Right ventricle myocardium superior (tissue), 1 donor: ENCODE measurements at regions not wholly inside any gene's neighbourhood (a gene's known extent, or its start where the extent isn't known, plus 50 kb on each side); places are given as distances from the start of the nearest gene placed in this dataset.

Experiments
- ATAC-seq: fragments of 200-7000 bp; cut with Tn5 transposase; one replicate; pipeline ENCODE4 v1.9.1; 2020; ENCODE audit warnings: mild to moderate bottlenecking; ENCODE audit not compliant: poor library complexity
- DNase-seq: peaks from one replicate; pipeline ENCODE4 v3.0.0-alpha.2; 2020
- intact Hi-C: fragments of 100-400 bp; cut with DNase I; formaldehyde crosslinking; loops from one replicate; pipeline ENCODE4 v1.11.2; 2022
- donor health status: DM: no; HTN: yes; CAD: no; lungs with severe emphysema.

GRCh38 chr7:115429918-115430317 lies 508.0 kb downstream of the MDFIC start:
- no peak for ATAC-seq
- no peak for DNase-seq
- intact Hi-C loops: no loop called here

GRCh38 chr7:115417662-115418061 lies 495.8 kb downstream of the MDFIC start:
- DNase-seq (no peak), ATAC-seq (no peak)
- intact Hi-C loops: no loop called here

DNA sequence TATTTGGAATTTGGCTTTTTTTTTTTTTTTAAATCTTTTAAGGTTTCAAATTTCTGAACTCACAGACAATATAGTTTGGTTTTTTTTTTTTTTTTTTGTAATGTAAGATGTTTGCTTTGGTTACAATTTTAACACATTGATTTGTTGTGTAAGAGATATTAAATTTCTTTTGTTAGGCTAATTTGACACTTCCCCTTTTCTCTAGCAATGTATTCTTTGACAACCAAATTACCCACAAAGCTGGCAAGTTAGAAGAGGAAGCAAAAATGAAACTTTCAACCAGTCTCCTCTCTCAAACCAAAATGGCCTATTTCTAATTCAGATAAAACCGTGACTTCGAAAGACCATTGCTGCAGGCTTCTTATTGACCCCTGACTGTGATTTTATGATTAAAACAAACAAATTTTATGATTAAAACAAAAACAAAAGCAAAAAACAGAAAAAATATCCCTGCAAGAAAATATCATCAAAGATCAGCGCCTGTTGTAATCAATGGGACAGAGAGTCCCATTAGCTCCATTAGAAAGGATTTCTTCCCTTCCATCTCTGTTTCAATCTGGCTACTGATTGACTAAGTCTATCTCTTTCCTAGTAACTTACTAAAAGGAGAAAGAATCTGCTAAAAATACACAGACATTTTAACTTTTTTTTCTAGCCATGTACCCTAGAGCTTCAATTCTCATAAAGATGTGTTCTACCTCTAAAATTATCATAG lies 489.2 kb downstream of the MDFIC start:
- intact Hi-C loops: no loop called here
- no peak for ATAC-seq
- DNase-seq: no peak

DNA sequence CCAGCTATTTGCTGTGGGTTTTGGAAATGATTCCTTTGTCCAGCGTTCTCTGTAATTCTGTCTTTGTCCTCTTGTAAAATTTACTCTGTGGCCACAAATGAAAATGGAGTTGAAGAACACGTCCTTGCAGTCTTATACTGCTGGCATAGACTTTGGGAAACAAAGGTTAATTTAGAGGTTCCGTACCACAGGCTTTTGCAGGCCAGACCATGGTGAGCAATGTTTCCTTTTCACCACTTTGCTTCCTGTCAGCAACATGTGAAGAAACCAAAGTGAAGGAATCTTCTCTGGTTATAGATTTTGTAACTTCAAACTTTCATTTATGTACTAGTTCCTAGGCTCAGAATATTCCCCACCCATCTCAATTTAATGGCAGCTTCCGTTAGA lies 488.5 kb downstream of the MDFIC start:
- intact Hi-C loops: no loop called here
- ATAC-seq: no peak
- no peak for DNase-seq

DNA sequence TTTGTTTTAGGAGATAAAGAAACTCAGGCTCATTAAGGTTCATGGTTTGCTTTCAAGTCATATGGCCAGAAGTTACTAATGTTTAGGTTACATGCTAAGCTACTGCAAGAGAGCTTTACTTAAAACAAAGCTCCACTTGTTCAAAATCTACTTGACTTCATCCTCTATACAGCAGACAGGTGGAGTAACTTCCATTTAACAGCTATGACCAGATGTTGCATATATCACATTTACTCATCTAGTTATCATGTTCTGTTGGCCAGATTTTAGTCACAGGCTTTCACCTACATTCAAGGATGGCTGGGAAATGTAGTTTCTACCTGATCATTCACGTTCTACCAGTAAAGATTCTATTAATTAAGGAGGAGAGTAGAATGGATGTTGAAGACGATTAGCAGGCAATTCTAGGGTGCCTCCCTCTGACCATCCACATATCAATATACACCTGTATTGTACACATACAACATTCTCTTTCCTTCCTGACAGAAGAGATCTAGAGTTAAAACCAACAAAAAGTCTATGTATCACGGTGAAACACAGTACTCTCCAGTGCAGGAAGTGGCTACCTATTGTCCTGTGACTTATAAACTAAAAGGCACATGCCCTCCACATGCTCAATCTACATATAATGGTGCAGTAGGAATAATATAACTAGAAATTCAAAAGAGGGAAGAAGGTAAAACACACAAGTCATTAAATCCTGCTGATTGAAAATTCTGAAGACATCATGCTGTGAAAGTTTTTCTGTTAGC lies 488.0 kb downstream of the MDFIC start:
- intact Hi-C loops: no loop called here
- DNase-seq: no peak
- no peak for ATAC-seq

DNA sequence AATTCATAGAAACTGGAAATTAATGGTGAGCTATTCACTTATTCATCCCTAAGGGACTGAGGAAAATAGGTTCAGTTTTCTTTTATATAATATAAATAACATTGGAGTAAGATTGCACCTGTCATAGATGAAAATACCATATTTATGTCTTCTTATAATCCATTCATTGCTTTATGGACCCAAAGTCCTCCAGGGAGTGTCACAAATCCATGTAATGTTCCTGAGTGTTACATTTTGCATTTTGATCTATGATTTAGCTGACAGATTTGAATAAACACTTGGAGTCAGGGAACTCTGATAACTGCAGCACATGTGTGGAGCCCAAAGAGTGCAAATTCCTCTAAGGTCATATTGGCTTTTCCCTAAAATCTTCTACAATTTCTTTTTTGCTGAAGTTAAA lies 484.3 kb downstream of the MDFIC start:
- ATAC-seq: no peak
- intact Hi-C loops: no loop called here

GRCh38 chr7:115387137-115387536 lies 465.2 kb downstream of the MDFIC start:
- intact Hi-C loops: no loop called here
- no peak for DNase-seq
- no peak for ATAC-seq

More for the DNA sequence above, 484.3 kb downstream of the MDFIC start:
- no peak for DNase-seq

DNA sequence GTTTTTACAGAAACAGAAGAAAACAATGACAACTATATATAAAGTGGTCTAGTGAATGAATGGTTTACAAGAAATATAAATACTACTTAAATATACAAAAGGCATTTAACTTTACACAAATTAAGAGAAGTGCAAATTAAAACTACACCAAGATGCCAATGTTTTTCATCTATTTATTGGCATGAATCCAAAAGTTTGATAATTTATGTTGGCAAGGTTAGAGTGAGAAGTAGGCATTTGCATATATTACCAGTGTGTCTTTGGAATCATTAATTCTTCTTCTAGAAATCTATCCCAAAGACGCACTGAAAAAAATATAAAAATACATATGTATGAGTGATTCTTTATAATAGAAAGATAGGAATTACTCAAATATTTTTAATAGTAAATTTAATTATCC lies 457.4 kb downstream of the MDFIC start:
- ATAC-seq: no peak
- intact Hi-C loops: no loop called here

GRCh38 chr7:115368998-115369397 lies 447.1 kb downstream of the MDFIC start:
- intact Hi-C loops: no loop called here
- DNase-seq (no peak), ATAC-seq (no peak)

More for the DNA sequence above, 457.4 kb downstream of the MDFIC start:
- DNase-seq: no peak

DNA sequence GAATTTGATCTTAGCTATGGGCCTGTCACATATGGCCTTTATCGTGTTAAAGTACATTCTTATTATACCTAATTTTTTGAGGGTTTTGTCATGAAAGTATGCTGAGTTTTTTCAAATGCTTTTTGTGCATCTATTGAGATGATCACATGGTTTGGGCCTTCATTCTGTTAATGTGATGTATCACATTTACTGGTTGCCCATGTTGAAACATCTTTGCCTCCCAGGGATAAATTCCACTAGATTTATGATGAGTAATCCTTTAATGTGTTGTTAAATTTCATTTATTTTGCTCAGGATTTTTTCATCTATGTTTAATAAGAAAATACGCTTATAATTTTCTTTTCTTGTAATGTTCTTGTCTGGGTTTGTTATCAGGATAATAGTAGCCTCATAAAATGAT lies 442.0 kb downstream of the MDFIC start:
- no peak for ATAC-seq
- intact Hi-C loops: no loop called here
- no peak for DNase-seq

- intact Hi-C loops: no loop called here
- ATAC-seq: no peak
- DNase-seq: no peak
Measured at GRCh38 chr7:115359955-115360354, 438.1 kb downstream of the MDFIC start.

- ATAC-seq: no peak
- intact Hi-C loops: no loop called here
- no peak for DNase-seq
Measured at GRCh38 chr7:115359119-115359518, 437.2 kb downstream of the MDFIC start.

DNA sequence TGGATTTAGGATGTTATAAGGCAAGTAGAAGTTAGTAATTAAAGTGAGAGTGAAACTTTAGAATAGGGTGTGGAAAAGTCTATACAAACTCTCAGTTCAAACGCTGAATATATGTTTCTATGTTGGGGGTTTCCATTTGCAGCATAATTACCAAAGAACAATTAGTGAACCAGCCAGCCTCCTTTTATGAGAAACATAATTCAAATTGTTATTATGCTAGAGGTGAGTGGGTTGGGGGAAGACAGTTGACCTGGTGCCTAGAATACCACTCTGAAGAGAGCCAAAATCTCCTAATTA lies 435.8 kb downstream of the MDFIC start:
- ATAC-seq: no peak
- DNase-seq: no peak
- intact Hi-C loops: no loop called here

GRCh38 chr7:115356999-115357702 lies 435.3 kb downstream of the MDFIC start:
- DNase-seq (no peak), ATAC-seq (no peak)
- intact Hi-C loops: no loop called here

- ATAC-seq: no peak
- DNase-seq: no peak
- intact Hi-C loops: no loop called here
Measured at GRCh38 chr7:115356139-115356746, 434.3 kb downstream of the MDFIC start.

DNA sequence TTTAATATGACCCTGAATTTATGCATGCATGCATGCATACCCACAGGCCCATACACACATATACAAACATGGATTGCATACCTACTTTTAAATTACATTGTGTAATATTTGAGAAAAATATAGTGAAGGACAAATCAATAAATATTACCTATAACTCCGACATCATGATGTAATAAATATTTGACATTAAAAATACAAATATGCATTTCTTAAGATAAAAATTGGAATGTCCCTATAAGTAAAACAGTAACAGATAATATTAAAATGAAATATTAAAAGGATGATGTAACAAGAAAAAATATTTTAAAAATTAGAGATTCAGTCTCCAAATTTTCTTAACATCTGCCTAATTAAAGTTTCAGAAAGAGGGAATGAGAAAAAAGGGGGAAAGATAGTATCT lies 433.0 kb downstream of the MDFIC start:
- DNase-seq (no peak), ATAC-seq (no peak)
- intact Hi-C loops: no loop called here

DNA sequence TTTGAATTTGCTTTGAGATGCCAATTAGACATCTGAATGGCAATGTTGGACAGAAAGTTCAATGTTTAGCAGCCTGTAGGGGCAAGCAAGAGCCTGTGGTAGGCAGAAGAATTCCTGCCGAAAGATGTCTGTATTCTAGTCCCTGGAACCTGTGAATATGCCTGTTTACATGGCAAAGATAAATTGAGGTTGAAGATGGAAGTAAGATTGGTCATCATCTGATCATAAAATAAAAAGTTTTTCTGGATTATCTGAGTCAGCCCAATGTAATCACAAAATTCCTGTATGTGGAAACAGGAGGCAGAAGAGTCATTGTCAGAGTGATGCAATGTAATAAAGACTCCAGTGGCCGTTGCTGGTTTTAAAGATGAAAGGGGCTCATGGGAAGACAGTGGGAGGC lies 430.5 kb downstream of the MDFIC start:
- no peak for DNase-seq
- intact Hi-C loops: no loop called here
- no peak for ATAC-seq

GRCh38 chr7:115350764-115351163 lies 428.9 kb downstream of the MDFIC start:
- no peak for DNase-seq
- intact Hi-C loops: no loop called here

DNA sequence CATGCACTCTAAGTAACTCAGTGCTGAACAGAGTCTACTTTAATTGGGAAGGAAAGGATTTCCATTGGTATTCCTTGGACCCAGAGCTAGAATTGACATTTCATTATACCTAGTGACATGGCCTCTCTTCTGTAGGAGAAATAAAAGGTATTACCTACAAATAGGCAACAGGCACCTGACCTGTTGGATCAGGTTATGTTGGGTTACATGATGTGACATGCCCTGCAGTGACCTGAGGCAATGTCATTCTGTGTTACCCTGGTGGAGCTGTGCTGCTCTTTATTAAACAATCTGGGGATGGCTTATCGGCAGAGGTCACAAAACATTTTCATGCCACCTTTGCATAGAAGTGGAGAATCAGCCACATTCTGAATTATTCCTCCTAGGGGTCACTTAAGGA lies 427.7 kb downstream of the MDFIC start:
- DNase-seq (no peak), ATAC-seq (no peak)
- intact Hi-C loops: no loop called here

More at GRCh38 chr7:115350764-115351163, 428.9 kb downstream of the MDFIC start:
- ATAC-seq: no peak

- intact Hi-C loops: no loop called here
- ATAC-seq: no peak
Measured at GRCh38 chr7:115346685-115347084, 424.8 kb downstream of the MDFIC start.

More at GRCh38 chr7:115346685-115347084, 424.8 kb downstream of the MDFIC start:
- no peak for DNase-seq
